GM13976 (cell line): ENCODE measurements at regions not wholly inside any gene's neighbourhood (a gene's known extent, or its start where the extent isn't known, plus 50 kb on each side); places are given as distances from the start of the nearest gene placed in this dataset.

ENCODE experiments used
- DNase-seq: peaks from one replicate; pipeline ENCODE4 v3.0.0; 2012; ENCODE audit warnings: low spot score
- CTCF ChIP-seq: IDR thresholded peaks from 2 replicates; pipeline ENCODE4 v1.5.1; 2012; ENCODE audit warnings: borderline replicate concordance, mild to moderate bottlenecking; ENCODE audit not compliant: insufficient read depth; ENCODE audit errors: extremely low read depth, missing control alignments, control extremely low read depth
- in situ Hi-C: fragments of 300-500 bp; cut with MboI; formaldehyde crosslinking; loops from one replicate; pipeline ENCODE4 v1.12.0; 2022; ENCODE audit warnings: low sequenced_read_pairs, mixed read lengths, inconsistent platforms; ENCODE audit not compliant: unreplicated experiment

DNA sequence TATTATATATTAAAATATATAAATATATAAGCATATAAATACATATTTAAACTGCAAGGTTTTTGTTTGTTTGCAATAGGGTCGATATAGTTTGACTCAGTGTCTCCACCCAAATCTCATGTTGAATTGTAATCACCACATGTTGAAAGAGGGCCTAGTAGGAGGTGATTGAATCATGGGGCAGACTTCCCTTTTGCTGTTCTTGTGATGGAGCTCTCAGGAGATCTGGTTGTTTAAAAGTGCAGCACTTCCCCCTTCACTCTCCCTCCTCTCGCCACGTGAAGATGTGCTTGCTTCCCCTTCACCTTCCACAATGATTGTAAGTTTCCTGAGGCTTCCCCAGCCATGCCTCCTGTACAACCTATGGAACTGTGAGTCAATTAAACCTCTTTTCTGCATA is 2137.3 kb upstream of the CELF4 start:
- DNase-seq: no peak
- in situ Hi-C loops: no loop called here
- TF ChIP-seq CTCF: no peak

DNA sequence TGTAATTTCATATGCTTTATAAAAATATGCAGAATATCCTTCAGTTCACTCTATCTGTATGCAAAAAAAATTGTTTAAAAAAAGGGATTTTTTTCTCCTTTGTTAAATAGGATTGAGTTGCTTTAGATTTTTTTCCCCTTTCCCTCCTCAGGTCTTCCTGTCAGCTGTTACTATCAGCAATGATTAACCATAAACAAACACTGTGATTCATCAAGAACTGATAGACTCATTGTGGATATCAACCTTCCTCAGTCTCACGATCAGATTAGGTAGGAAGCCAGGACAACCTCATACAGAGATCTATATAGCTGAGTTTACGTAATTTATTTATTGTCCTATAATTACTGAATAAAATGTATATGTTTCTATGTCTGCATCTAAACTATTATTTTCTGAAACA is 2136.2 kb upstream of the CELF4 start:
- DNase-seq: no peak
- in situ Hi-C loops: no loop called here
- TF ChIP-seq CTCF: no peak

DNA sequence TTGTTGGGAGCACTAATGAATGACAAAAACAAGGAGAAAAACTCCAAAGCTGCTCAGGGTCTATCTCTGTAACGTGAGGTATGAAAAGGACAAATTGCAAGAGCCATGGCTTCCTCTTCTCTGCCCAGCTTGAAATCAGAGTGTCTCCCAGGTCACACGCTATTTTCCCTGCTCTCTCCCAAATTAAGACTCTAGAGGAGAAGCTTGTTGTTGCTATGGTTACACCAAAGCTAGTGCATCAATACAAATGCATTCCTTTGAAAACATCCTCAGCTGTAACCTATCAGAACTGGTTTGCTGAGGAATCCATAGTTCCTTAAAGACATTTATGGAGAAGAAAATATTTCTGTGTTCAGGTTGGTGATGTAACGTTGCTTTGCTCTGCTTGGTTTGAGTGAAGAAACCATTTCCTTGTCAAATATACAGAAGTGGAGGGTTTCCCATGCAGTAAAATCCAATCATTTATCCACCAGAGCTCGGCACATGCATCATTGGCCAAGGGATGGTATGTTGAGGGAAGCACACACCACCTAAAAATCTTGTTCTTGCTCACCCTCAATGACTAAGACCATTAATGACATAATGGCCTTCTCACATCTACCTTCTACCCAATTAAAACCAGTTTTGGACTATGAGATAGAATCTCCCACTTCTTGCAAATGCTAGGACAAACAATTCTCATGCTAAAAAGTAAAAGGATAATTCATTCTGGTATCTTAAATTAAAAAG is 2135.6 kb upstream of the CELF4 start:
- in situ Hi-C loops: no loop called here
- TF ChIP-seq CTCF: no peak
- no peak for DNase-seq

- in situ Hi-C loops: no loop called here
- TF ChIP-seq CTCF: no peak
- DNase-seq: no peak
Measured at GRCh38 chr18:39699340-39699964, 2133.9 kb upstream of the CELF4 start.

GRCh38 chr18:39698436-39698835 is 2132.8 kb upstream of the CELF4 start:
- DNase-seq: no peak
- in situ Hi-C loops: no loop called here
- TF ChIP-seq CTCF: no peak

- no peak for DNase-seq
- TF ChIP-seq CTCF: no peak
- in situ Hi-C loops: no loop called here
Measured at GRCh38 chr18:39693359-39693758, 2127.8 kb upstream of the CELF4 start.

DNA sequence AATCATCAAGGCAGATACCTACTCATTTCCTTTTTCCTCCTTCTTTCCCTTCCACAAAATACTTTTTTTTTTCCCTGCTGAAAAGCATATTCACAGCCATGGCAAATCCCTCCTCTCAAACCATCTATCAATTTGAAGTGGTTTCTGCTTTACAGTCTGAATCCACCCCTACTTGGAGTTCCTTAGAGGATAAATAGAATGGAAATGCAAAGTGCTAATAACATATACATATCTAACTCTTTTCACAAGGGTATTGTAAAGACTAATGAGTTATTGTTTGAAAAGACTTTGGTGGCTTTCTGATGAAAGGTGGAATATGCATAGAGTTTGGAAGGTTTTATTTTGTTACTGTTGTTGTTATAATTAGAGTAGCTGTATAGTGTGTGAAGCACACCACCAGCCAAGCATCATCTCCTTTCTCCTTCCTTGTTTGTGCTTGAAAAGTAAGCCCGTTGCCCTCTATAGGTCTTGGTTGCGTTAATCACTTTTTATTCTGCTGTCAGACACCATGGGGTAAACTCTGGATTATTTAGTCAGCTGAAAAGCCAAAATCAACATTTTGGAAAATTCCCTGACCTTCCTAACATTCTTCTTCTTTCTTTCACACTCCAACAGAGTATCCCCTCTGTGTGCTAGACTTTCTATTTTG is 2126.9 kb upstream of the CELF4 start:
- TF ChIP-seq CTCF: no peak
- in situ Hi-C loops: no loop called here
- no peak for DNase-seq
